Ovary (tissue), 3 donors: ENCODE measurements at regions not wholly inside any gene's neighbourhood (a gene's known extent, or its start where the extent isn't known, plus 50 kb on each side); places are given as distances from the start of the nearest gene placed in this dataset.

Source experiments
- EP300 ChIP-seq: sonication (generic); formaldehyde crosslinking; IDR thresholded peaks from one replicate; pipeline ENCODE4 v1.6.1; 2017; ENCODE audit warnings: antibody characterized with exemption
- POLR2A ChIP-seq: fragments of 450-650 bp; IDR thresholded peaks from one replicate; pipeline ENCODE4 v1.6.1; 2017; ENCODE audit warnings: antibody characterized with exemption, mild to moderate bottlenecking, moderate library complexity
- TF ChIP-seq, protein P1 (sequence below), 3 donors: fragments of 450-650 bp in 2 of 3; fragments of 200-600 bp in 1 of 3; IDR thresholded peaks; one replicate each; pipeline versions ENCODE4 v1.5.1 to v1.8.0; 2016 to 2022; ENCODE audit warnings: antibody characterized with exemption in 3 of 3, mild to moderate bottlenecking in 1 of 3
- donor health status: DM: no; HTN: no; CAD: no.

DNA sequence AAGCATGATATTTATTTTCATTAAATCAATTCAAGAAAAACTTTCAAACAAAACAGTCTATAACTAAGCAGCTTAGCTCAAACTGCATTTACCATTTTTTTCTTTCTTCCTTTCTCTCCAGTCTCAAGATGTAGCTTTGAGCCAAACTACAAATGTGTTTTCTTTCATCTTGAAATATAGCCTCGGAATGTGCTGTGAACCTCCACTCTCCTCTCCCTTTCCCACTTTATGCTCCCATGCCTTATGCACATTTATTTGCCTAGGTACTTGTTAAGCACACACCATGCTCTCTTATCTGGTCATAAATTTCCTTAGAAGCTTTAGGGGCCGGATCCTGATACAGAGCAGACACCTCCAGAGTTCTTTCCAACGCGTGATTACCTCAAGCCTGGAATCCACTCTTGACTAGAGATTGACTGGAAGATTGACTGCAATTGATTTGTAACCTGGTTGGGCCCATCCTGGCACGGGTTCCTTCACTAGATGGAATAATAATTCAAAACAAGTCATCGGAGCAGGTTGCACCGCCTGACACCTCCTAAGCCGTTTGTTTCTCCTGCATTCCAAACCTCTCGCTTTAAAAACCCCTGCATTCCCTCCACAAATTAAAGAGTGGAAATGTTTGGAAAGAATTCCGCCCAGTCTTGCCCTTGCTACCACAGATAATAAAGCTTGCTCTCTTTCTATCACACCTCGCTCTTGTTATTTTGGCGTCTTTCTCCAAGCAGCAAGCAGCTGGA lies 344.7 kb downstream of the CHL1 start:
- TF ChIP-seq, protein P1, sequence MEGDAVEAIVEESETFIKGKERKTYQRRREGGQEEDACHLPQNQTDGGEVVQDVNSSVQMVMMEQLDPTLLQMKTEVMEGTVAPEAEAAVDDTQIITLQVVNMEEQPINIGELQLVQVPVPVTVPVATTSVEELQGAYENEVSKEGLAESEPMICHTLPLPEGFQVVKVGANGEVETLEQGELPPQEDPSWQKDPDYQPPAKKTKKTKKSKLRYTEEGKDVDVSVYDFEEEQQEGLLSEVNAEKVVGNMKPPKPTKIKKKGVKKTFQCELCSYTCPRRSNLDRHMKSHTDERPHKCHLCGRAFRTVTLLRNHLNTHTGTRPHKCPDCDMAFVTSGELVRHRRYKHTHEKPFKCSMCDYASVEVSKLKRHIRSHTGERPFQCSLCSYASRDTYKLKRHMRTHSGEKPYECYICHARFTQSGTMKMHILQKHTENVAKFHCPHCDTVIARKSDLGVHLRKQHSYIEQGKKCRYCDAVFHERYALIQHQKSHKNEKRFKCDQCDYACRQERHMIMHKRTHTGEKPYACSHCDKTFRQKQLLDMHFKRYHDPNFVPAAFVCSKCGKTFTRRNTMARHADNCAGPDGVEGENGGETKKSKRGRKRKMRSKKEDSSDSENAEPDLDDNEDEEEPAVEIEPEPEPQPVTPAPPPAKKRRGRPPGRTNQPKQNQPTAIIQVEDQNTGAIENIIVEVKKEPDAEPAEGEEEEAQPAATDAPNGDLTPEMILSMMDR (IDR thresholded peaks at IDR 0.05), result no peak
- no peak for TF ChIP-seq POLR2A
- no peak for TF ChIP-seq EP300
